GM19099 (cell line): ENCODE measurements at regions not wholly inside any gene's neighbourhood (a gene's known extent, or its start where the extent isn't known, plus 50 kb on each side); places are given as distances from the start of the nearest gene placed in this dataset.

Experiments
- POLR2A ChIP-seq: IDR thresholded peaks from 3 replicates; pipeline ENCODE4 v1.6.1; 2011; ENCODE audit warnings: low read depth; ENCODE audit not compliant: insufficient read length; ENCODE audit errors: extremely low read depth

DNA sequence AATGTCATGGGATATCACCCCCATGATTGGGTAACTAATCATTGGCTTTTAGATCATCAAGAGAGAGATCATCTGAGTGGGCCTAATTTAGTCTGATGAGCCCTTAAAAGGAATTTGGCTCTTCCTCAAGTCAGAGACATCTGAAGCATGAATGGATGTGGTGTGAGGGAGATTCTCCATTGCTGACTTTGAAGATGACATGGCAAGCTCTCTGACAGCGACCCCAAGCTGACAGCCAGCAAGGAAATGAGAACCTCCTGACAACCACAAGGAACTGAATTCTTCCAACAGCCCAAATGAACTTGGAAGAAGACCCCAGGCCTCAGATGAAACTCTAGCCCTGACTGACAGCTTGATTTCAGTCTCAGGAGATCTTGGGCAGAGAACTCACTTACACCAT is 108.4 kb upstream of the SPATA12 start:
- TF ChIP-seq POLR2A, result no peak

DNA sequence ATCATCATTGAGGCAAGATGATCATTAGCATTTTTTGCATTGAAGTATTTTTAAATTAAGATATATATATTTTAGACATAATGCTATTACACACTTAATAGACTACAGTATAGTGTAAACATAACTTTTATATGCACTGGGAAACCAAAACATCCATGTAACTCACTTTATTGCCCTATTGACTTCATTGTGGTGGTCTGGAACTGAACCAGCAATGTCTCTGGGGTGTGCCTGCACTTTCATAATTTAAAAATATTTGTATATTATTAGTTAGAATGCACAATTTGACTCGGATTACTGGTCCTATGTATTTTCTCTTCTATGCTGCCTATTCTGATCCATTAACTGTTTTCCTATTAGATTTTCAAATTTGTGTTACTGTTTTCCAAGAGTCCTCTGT is 109.1 kb upstream of the SPATA12 start:
- TF ChIP-seq POLR2A, result no peak

DNA sequence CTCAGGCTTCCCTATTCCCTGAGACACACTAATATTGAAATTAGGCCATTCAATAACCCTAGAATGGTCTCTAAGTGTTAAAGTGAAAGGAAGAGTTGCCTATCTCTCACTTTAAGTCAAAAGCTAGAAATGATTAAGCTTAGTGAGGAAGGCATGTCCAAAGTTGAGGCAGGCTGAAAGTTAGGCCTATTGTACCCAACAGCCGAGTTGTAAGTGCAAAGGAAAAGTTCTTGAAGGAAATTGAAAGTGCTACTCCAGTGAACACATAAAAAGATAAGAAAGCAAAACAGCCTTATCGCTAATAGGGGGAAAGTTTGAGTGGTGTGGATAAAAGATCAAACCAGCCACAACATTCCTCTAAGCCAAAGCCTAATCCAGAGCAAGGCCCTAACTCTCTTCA is 117.9 kb upstream of the SPATA12 start:
- TF ChIP-seq POLR2A, result no peak

DNA sequence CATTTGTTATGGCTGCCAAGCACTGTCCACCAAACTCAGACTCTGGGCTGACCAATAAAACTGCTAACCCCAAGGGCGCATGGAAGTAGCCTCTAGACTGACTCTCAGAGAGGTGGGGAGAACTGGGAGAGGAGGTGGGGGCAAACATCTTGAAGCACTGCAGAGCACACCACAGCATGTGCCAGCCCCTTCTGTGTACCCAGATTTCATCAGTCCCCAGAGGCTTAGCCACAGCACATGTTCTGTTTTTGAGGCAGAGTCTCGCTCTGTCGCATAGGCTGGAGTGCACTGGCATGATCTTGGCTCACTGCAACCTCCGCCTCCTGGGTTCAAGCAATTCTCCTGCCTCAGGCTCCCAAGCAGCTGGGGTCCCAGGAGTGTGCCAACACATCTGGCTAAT is 119.5 kb upstream of the SPATA12 start:
- TF ChIP-seq POLR2A, result no peak

DNA sequence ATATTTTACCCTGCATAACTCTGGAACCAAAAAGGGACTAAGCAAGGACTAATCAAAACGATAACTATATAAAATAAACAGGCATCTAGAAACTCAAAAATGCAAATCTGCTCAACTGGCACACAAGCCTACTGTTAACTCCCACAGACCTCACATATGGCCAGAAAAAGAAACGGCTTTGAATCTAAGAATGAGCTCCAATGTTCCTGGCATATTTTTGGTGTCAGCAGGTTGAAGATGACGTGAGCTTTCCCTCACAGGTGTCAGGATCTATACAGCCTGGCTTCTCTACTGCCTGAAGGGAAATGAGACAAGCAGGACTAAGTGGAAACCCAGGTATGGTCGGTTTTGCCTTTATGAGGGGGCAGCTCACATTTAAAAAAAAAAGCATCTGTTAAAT is 120.1 kb upstream of the SPATA12 start:
- no peak for TF ChIP-seq POLR2A

DNA sequence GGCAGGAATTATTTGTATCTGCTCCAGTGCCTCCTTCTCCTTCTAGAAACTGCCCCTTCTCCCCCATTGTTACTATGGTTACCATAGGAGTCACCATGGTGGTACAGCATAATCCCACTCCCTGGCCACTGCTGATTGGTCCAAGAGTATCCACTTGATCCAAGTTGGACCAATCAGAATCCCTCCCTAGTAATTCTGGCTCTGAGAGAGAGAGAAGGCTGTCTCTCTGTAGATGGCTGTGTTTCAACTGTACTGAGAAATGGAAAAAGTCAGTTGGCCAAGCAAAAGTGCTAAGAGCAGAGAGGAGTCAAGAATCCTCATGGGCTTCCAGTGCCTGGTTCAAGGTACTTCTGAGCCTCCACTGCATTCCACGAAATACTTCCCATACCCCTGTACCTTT is 120.6 kb upstream of the SPATA12 start:
- no peak for TF ChIP-seq POLR2A

DNA sequence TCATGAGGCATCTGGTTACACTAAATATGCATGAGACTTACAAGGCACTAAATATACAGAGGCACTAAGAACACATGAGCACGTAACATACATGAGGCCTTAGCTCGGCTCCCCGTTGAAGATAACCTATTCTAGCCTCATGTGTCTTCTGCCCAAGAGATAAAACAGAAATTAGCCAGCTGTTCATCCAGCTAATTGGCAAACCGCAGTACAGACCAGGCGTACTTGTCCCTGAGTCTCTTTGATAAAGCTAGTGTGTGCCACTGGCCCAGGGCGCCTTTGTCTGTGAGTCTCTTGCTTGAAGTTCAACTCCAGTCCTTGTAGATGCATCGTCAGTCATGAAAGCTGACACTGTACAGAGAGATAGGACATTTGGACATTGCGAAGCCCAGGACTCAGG is 121.9 kb upstream of the SPATA12 start:
- TF ChIP-seq POLR2A, result no peak

DNA sequence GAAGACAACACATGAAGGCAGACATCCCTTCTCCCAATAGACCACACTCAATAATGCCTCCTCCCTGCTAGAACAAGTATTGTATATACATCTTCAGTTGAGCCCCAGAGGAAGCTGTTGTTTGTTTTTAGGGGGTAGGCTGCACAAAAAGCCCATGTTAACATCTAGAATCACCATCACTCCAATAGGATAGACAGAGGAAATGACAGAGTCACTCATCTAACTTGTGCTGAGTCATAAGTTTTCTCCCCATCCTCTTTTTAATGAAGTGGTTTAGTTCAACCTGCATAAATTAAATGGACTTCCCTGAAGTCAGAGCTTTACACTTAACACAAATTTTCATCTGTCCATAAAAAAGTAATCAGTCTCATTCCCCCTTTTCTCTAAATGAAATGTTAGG is 122.9 kb upstream of the SPATA12 start:
- no peak for TF ChIP-seq POLR2A

DNA sequence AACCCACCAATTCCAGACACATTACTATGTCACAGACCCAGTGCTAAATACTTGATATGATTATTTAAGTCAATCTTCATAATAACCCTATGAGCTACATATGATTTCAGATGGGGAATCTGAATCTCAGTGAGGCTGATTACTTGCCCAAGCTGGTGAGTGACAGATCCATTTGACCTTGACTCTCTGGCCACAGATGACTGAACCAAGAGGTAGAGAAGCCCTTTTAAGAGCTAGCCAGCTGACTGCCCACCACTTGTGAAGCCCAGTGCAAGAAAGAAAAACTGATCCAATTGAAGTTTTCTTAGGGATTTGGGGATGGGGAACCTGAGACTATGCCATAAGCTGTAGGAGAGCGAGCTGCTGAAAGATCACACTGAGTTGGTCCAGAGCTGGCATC is 124.7 kb upstream of the SPATA12 start:
- no peak for TF ChIP-seq POLR2A

DNA sequence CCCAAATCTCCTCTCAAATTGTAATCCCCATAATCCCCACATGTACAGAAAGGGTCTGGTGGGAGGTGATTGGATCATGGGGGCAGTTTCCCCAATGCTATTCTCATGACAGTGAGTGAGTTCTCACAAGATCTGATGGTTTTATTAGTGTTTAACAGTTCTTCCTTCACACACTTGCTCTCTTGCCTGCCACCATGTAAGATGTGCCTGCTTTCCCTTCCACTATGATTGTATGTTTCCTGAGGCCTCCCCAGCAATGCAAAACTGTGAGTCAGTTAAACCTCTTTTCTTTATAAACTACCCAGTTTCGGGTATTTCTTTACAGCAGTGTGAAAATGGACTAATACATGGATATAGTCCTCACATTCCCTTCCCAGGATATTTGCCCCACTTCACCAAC is 126.7 kb upstream of the SPATA12 start:
- no peak for TF ChIP-seq POLR2A

DNA sequence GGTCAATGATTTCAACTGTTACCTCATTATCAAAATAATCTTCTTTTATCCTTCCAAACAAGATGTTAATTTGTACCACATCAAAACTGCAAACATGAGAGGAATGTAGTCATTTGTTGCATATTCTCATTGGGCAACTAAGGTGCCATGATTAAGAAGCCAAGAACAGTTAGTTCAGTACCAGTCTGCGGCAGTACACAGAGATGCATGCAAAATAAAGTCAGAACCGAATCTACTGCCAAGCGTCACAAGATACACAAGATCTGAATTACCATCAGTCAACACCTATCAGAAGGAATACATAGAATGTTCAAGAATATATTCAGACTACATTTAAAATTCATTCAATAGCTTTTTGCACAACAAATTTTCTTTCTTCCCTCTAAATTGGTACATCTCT is 127.6 kb upstream of the SPATA12 start:
- no peak for TF ChIP-seq POLR2A

DNA sequence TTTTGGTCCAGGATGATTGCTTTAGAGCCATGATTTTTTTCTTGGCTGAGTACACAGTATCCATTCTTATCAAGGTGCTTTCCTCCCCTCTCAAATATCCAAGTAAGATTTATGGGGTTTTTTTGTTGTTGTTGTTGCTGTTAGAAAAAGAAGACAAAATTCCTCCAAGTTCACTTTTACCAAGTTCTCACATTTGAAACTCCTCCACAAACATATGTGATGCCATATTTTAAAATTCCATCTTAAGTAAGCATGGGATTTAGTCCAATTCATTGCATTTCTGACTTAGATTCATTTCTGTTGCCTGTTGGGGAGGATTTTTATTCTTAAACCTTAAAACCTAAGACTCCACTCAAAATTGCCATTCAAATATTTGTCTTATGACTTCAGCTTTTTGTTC is 128.6 kb upstream of the SPATA12 start:
- TF ChIP-seq POLR2A, result no peak

DNA sequence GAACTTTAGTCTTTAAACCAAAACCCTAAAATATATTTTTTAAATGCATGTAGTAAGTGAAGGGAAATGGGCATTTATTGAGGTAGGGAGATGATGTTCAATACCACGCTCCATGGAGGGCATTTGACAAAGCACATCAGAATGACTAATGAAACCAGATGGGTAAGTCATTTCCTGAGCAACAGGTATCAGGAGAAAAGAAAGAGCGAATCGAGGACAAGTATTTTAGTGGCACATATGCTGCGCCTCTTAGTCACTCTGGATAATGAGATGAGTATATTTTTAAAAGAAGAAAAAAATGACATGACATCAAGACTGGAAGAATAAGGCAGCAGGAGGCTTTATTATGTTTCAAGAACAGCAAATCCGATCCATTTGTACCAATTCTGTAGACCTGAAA is 129.0 kb upstream of the ARHGEF3 start:
- no peak for TF ChIP-seq POLR2A

DNA sequence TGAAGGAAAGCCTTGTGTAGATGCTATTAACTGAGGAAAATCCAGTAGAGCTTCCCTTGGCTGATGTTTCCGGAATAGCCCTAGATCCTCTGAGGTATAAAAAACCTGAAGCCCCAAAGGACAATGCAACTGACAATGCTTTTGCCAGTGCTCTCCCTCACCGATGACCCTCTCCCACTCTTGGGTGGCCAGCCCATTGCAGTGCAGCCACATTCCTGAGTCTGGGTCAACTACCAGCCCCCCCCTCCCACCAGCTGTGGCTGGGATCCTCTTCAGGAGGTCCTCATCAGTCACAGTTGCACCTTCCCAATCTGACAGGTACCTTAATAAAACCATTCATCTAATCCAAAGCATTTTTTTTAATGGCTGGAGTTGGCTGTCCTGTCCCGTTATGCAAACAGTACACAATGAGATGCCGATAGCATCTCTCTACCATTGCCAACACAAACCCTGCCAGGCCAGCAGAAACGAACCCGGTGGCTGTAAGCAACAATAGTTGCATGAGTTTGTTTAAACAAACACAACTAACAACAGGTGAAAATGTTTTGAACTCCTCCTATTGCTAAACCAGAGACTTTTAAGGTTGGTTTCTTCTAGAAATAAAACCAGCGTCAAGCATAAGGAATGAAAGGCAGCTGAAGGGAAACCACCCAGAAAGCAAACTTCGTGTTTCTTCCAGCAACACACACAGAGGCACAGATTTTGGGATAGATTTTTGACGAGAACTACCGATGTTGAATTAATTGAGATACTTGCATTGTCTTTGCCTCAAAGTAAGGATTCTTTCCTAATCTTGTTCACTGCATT is 128.3 kb upstream of the ARHGEF3 start:
- TF ChIP-seq POLR2A, result no peak

DNA sequence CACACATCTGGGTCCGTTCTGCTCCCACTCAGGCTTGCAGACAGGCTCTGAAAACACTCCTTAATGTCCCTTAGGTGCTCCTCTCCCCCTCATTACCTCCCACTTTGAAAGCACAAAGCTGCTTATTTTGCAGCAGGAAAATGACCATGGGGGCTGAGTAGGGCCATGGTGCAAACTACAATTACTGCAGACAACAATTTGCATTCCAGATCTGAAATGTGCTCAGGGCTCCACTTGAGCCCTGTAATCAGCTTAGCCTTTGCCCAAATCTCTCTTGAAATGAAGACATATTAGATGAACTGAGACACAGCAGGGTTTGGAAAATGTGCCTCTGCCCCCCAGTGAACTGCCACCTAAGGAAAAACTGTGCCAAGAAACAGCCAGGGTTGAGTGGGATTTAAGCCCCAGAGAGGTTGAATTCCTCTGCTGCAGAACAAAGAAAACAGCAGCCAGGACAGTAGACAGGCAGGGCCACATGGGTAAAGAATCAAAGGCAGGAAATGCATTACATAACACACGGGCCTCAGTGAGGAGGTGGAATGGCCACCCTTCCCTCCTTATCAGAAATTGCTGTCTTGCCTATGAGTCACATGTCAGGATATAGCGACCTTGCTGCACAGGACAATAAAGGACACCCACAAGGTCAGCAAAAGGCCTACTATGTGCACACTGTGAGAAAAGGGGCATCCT is 126.8 kb upstream of the ARHGEF3 start:
- no peak for TF ChIP-seq POLR2A

DNA sequence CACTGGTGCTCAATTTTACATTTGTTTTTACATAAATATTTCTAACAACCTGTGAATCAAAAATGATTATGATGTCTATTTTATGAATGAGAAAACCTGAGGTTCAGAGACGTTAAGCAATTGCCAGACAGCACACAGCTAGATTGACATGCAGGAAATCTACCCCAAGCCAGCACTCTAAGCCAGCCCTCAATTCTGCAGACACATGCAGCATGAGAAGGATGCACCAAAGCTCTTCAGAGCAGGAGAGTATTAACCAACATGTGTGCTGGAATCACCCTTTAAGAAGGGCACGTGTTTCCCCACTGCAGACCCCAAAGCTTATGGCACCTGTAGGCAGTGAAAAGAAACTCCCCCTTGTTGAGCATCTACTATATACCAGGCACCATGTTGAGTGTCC is 126.1 kb upstream of the ARHGEF3 start:
- no peak for TF ChIP-seq POLR2A

DNA sequence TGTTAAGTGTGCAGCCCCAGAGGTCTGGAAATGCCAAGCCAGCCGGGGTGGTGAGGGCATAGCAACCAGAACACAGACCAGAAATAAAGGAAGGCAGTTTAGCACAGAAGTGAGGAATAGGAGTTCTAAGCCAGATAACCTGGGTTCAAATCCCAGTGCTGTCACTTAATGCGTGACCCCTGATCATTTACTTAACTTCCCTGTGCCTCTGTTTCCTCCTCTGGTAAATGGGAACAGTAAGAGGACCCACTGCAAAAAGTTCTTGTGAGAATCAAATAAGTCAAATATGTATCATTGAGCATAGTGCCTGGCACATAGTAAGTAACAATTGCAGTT is 125.2 kb upstream of the ARHGEF3 start:
- no peak for TF ChIP-seq POLR2A

DNA sequence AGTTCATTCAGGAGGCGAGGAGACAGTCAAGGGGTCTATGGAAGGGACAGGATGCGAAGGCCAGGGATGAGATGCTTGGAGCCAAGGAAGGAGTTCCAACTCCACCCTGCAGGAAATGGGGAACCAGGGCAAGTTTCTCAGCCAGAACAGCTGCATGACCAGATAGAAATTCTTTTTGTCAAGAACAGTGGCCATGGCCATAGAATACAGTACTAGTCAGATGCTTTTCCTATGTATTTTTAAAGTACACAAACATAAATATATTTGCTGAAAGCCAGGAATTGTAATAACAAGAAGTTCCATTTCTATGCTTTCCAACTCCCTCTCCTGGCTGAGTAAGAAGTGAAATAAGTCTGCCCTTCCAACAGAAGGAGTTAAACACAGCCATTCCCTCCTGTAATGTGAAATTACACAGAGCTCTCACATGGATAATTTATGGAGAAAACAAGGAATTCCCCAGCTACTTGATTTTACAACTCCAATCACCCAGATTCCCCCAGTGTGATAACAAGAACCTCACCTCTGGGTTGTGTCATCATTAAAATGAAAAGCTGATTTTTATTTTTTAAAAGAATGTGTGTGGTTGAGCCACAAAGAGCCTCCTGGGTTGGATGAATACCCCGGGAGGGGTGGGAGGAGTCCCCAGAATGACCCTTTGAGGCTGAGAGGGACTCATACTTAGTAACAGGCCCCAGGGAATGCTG is 124.6 kb upstream of the ARHGEF3 start:
- TF ChIP-seq POLR2A, result no peak
